Neuronal stem cell (in vitro differentiated cells): ENCODE measurements at regions not wholly inside any gene's neighbourhood (a gene's known extent, or its start where the extent isn't known, plus 50 kb on each side); places are given as distances from the start of the nearest gene placed in this dataset.

Experiments
- DNase-seq: peaks from one replicate; pipeline ENCODE4 v3.0.0-alpha.2; 2013; ENCODE audit warnings: low spot score
- H2AFZ ChIP-seq: one replicate; pipeline ENCODE4 v1.6.1; 2013; ENCODE audit warnings: mild to moderate bottlenecking, low read length, inconsistent platforms
- H2AK5ac ChIP-seq: 2 replicates; pipeline ENCODE4 v1.6.1; 2013; ENCODE audit warnings: low read depth, mild to moderate bottlenecking, inconsistent platforms, low read length, moderate library complexity, mixed read lengths
- H2BK120ac ChIP-seq: 2 replicates; pipeline ENCODE4 v1.6.1; 2013; ENCODE audit warnings: low read depth, mild to moderate bottlenecking, inconsistent platforms, low read length, moderate library complexity, mixed read lengths
- H2BK12ac ChIP-seq: one replicate; pipeline ENCODE4 v1.6.1; 2013; ENCODE audit warnings: low read length, inconsistent platforms
- H2BK15ac ChIP-seq: 2 replicates; pipeline ENCODE4 v1.6.1; 2013; ENCODE audit warnings: mild to moderate bottlenecking, low read length, inconsistent platforms, mixed read lengths
- H2BK5ac ChIP-seq: one replicate; pipeline ENCODE4 v1.6.1; 2013; ENCODE audit warnings: inconsistent platforms, mild to moderate bottlenecking, low read length, moderate library complexity
- H3K14ac ChIP-seq: one replicate; pipeline ENCODE4 v1.6.1; 2013; ENCODE audit warnings: low read length, inconsistent platforms
- H3K18ac ChIP-seq: 2 replicates; pipeline ENCODE4 v1.6.1; 2013; ENCODE audit warnings: low read length, inconsistent platforms
- H3K23ac ChIP-seq: 2 replicates; pipeline ENCODE4 v1.6.1; 2013; ENCODE audit warnings: low read depth, mild to moderate bottlenecking, mixed read lengths, low read length, inconsistent platforms; ENCODE audit not compliant: poor library complexity
- H3K27ac ChIP-seq: replicated peaks from 3 replicates; pipeline ENCODE4 v1.5.1; 2013; ENCODE audit warnings: low read length, inconsistent platforms
- H3K27me3 ChIP-seq, 3 experiments: 2 replicates each; pipeline ENCODE4 v1.6.1; 2013; ENCODE audit warnings: low read length in 3 of 3, mild to moderate bottlenecking in 2 of 3, inconsistent platforms in 1 of 3, low read depth in 1 of 3, mixed read lengths in 1 of 3, moderate library complexity in 1 of 3; ENCODE audit not compliant: control insufficient read depth in 3 of 3, insufficient read depth in 3 of 3
- H3K36me3 ChIP-seq, 2 donors: replicated peaks in 1 of 2; 2 replicates each; pipeline ENCODE4 v1.6.1; 2013; ENCODE audit warnings: low read length in 2 of 2; ENCODE audit not compliant: control insufficient read depth in 2 of 2, insufficient read depth in 2 of 2
- H3K4ac ChIP-seq: 2 replicates; pipeline ENCODE4 v1.6.1; 2013; ENCODE audit warnings: inconsistent platforms, mild to moderate bottlenecking, low read length, moderate library complexity
- H3K4me1 ChIP-seq, 2 donors: 1 replicate in 1 of 2; 2 replicates in 1 of 2; pipeline ENCODE4 v1.6.1; 2013; ENCODE audit warnings: low read length in 2 of 2, low read depth in 1 of 2; ENCODE audit not compliant: control insufficient read depth in 2 of 2, insufficient read depth in 1 of 2
- H3K4me2 ChIP-seq: one replicate; pipeline ENCODE4 v1.6.1; 2013; ENCODE audit warnings: mild to moderate bottlenecking, low read length, inconsistent platforms; ENCODE audit not compliant: insufficient read depth, poor library complexity, severe bottlenecking
- H3K4me3 ChIP-seq, 2 donors: 2 replicates each; pipeline ENCODE4 v1.5.1; 2013; ENCODE audit warnings: low read length in 2 of 2, mild to moderate bottlenecking in 2 of 2, inconsistent platforms in 1 of 2, moderate library complexity in 1 of 2
- H3K79me1 ChIP-seq: one replicate; pipeline ENCODE4 v1.6.1; 2013; ENCODE audit warnings: low read depth, mild to moderate bottlenecking, inconsistent platforms, low read length, moderate library complexity
- H3K9ac ChIP-seq: one replicate; pipeline ENCODE4 v1.6.1; 2013; ENCODE audit warnings: mild to moderate bottlenecking, low read depth, low read length, inconsistent platforms; ENCODE audit not compliant: poor library complexity
- H3K9me3 ChIP-seq, 2 donors: replicated peaks in 1 of 2; 2 replicates each; pipeline versions ENCODE3 to v1.6.1; 2013; ENCODE audit warnings: low read length in 2 of 2, mild to moderate bottlenecking in 2 of 2, inconsistent platforms in 1 of 2, low read depth in 1 of 2, mixed read lengths in 1 of 2, moderate library complexity in 1 of 2; ENCODE audit not compliant: control insufficient read depth in 2 of 2, insufficient read depth in 1 of 2
- H4K8ac ChIP-seq: one replicate; pipeline ENCODE4 v1.6.1; 2013; ENCODE audit warnings: low read depth, mild to moderate bottlenecking, inconsistent platforms, low read length, moderate library complexity
- H4K91ac ChIP-seq: one replicate; pipeline ENCODE4 v1.6.1; 2013; ENCODE audit warnings: low read length, low read depth, mild to moderate bottlenecking, inconsistent platforms; ENCODE audit not compliant: poor library complexity
- WGBS, 2 donors: extraction: QIAGEN DNeasy Blood & Tissue Kit; methylation state at CpG; one replicate each; pipeline ENCODE4 v1.1.7; 2013; ENCODE audit warnings: missing lambda C conversion rate in 2 of 2, mixed read lengths in 1 of 2; ENCODE audit not compliant: insufficient read length in 2 of 2, insufficient replicate concordance in 1 of 2; ENCODE audit errors: extremely low coverage in 2 of 2; 5-methylcytosine and 5-hydroxymethylcytosine counted together

DNA sequence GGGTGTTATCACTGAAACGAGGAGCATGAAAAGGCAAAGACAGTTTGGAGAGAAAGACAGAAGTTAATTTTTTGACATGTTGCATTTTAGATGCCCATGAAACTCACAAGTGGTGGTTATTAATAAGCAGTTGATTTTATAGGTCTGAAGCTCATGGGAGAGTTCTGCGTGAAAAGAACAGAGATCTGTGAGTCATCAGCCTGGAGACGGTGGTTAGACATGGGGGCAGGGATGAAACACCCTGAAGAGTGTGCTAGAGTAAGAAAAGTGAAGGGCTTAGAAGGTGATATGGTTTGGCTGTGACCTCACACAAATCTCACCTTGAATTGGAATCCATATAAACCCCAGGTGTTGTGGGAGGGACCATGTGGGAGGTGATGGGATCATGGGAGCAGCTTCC lies 289.1 kb upstream of the ISX start:
- no peaks in the 10 kb centered on the region for H3K79me1 ChIP-seq
- H4K91ac ChIP-seq, result no peak overlapping the region
- H3K4me3 ChIP-seq, result no peak overlapping the region
- H3K27me3 ChIP-seq, result no peaks in the 10 kb centered on the region
- H3K27ac ChIP-seq, result no peak overlapping the region
- H2AK5ac ChIP-seq, result no peak overlapping the region
- H3K18ac ChIP-seq, result no peak overlapping the region
- H3K9ac ChIP-seq, result no peak overlapping the region
- H2BK15ac ChIP-seq, result no peak overlapping the region
- no peak overlapping the region for H2BK5ac ChIP-seq
- no peaks in the 10 kb centered on the region for H3K36me3 ChIP-seq
- no peak overlapping the region for H4K8ac ChIP-seq
- no peak overlapping the region for H2BK12ac ChIP-seq
- no peak overlapping the region for H3K4me2 ChIP-seq
- H3K9me3 ChIP-seq, result no peaks in the 10 kb centered on the region
- H3K14ac ChIP-seq, result no peak overlapping the region
- no peak overlapping the region for H2BK120ac ChIP-seq
- WGBS, 2 donors, result no CpG with 5 or more reads among the region's 3 CpGs
- no peak overlapping the region for H3K4ac ChIP-seq
- no peak for DNase-seq
- H3K23ac ChIP-seq, result no peak overlapping the region
- no peak overlapping the region for H2AFZ ChIP-seq
- peaks cover 0 to 1% of the 10 kb centered on the region in 2 donors for H3K4me1 ChIP-seq

DNA sequence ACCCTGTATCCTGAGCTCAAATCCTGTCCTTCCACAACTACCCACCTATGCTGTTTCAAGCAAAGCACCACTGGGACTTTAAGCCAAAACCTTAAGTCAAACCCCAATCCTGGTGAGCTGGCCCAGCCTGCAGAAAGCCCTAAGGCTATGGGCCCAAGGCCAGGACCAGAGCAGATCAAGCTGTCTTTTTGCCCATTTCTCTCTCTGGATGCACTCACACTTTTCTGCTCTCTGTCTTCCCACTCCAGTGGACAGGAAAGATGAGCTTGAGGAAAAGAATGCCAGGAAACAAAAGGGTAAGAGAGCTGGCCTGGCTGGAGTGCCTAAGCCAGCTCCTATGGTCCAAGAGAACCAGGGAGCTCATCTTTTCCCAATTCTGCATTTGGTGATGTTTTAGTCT lies 284.3 kb upstream of the ISX start:
- Histone ChIP-seq H3K9me3 (no peaks in the 10 kb centered on the region), H2BK12ac (no peak overlapping the region), H3K9ac (no peak overlapping the region), H3K14ac (no peak overlapping the region), H2BK5ac (no peak overlapping the region), H3K4me1 (peaks cover 0 to 5% of the 10 kb centered on the region in 2 donors), H4K91ac (no peak overlapping the region), H3K36me3 (no peaks in the 10 kb centered on the region), H3K23ac (no peak overlapping the region), H3K27me3 (no peaks in the 10 kb centered on the region), H2BK120ac (no peak overlapping the region), H3K4me3 (no peak overlapping the region), H3K4me2 (no peak overlapping the region), H2AK5ac (no peak overlapping the region), H3K27ac (no peak overlapping the region), H3K4ac (no peak overlapping the region), H4K8ac (no peak overlapping the region), H3K79me1 (no peaks in the 10 kb centered on the region), H2BK15ac (no peak overlapping the region), H3K18ac (no peak overlapping the region), H2AFZ (no peak overlapping the region)
- DNase-seq, result no peak

DNA sequence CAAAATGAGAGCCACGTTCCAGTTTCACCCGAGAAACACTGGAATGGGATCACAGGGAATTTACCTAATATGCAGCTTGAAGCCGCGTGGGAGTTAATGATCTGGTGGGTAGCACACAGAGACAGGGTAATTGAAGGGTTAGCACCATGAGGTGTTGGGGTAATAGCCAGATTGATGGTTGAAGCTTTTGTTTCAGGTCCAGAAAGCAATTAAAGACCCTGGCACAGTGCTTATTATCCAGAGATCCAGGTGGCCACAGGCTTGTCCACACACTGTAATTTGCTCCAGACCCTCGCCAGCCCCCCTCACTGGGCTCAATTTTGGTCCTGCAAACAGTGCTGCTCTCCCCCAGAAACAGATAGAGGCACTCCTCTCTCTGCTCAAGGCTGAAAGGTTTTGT lies 282.5 kb upstream of the ISX start:
- H3K36me3 ChIP-seq, result no peaks in the 10 kb centered on the region
- no peaks in the 10 kb centered on the region for H3K79me1 ChIP-seq
- DNase-seq, result no peak
- no peak overlapping the region for H3K4ac ChIP-seq
- no peak overlapping the region for H2BK120ac ChIP-seq
- H2BK5ac ChIP-seq, result no peak overlapping the region
- H2BK15ac ChIP-seq, result no peak overlapping the region
- no peak overlapping the region for H3K14ac ChIP-seq
- no peaks in the 10 kb centered on the region for H3K27me3 ChIP-seq
- no peak overlapping the region for H4K91ac ChIP-seq
- no peak overlapping the region for H3K4me3 ChIP-seq
- H2AFZ ChIP-seq, result no peak overlapping the region
- no peaks in the 10 kb centered on the region for H3K9me3 ChIP-seq
- H2AK5ac ChIP-seq, result no peak overlapping the region
- H2BK12ac ChIP-seq, result no peak overlapping the region
- no peak overlapping the region for H3K9ac ChIP-seq
- no CpG with 5 or more reads among the region's 5 CpGs for WGBS, 2 donors
- no peak overlapping the region for H3K4me2 ChIP-seq
- H4K8ac ChIP-seq, result no peak overlapping the region
- H3K27ac ChIP-seq, result no peak overlapping the region
- H3K23ac ChIP-seq, result no peak overlapping the region
- no peak overlapping the region for H3K18ac ChIP-seq
- peaks cover 0 to 5% of the 10 kb centered on the region in 2 donors for H3K4me1 ChIP-seq

DNA sequence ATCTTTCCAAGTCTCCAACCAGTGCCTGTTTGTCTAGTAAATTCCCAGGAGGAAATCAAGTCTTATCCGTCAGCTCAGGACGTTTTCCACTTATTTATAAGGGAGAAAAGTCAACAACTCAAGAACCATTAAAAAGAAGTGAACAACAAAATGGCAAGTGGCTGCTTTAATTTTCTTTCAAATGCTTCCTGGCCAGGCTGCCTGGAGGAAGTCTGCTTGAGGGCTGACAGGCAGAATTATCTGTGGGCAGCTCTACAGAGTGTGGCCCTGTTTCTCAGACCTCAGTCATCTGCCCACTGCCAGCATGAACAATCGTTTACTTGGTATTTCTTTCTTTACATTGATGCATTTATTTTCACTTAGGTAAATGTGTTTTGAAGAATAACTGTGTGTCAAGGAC lies 281.9 kb upstream of the ISX start:
- H3K27ac ChIP-seq, result no peak overlapping the region
- H4K91ac ChIP-seq, result no peak overlapping the region
- no CpG with 5 or more reads among the region's 3 CpGs for WGBS, 2 donors

More for the DNA sequence above, 281.9 kb upstream of the ISX start:
- Histone ChIP-seq H2BK5ac (no peak overlapping the region), H2BK12ac (no peak overlapping the region), H3K4me2 (no peak overlapping the region), H2AK5ac (no peak overlapping the region), H2AFZ (no peak overlapping the region), H3K18ac (no peak overlapping the region), H4K8ac (no peak overlapping the region), H3K23ac (no peak overlapping the region), H2BK120ac (no peak overlapping the region), H3K14ac (no peak overlapping the region), H3K27me3 (no peaks in the 10 kb centered on the region), H3K36me3 (no peaks in the 10 kb centered on the region), H3K4ac (no peak overlapping the region), H3K4me1 (peaks cover 0 to 5% of the 10 kb centered on the region in 2 donors), H3K9ac (no peak overlapping the region), H3K4me3 (no peak overlapping the region), H3K9me3 (no peaks in the 10 kb centered on the region), H2BK15ac (no peak overlapping the region), H3K79me1 (no peaks in the 10 kb centered on the region)
- DNase-seq, result no peak
